K562 (cell line): ENCODE measurements at regions not wholly inside any gene's neighbourhood (a gene's known extent, or its start where the extent isn't known, plus 50 kb on each side); places are given as distances from the start of the nearest gene placed in this dataset.

ENCODE experiments used
- ATAC-seq: fragments of 200-7000 bp; cut with Tn5 transposase; 3 replicates; pipeline ENCODE4 v1.9.1; 2020; ENCODE audit warnings: moderate library complexity
- BruUV-seq: library from RNA; stranded (reverse); fragments of 400-500 nt; replicated peaks from 2 replicates; lab custom pipeline; 2021; lab: Mats Ljungman, UMichigan
- CTCF ChIA-PET: fragments of 300-600 bp; formaldehyde crosslinking; extraction: SDS; loops from one replicate; lab custom pipeline; 2021; ENCODE audit warnings: low intra/inter-chr PET ratio; lab: Yijun Ruan, JAX
- POLR2A ChIA-PET: fragments of 300-600, 350-650 bp; sonication (Branson Sonifier 250); formaldehyde crosslinking; extraction: SDS; loops from one replicate; lab custom pipeline; 2021; ENCODE audit warnings: antibody characterized with exemption, inconsistent platforms; lab: Yijun Ruan, JAX
- DNase-seq, 4 experiments: peaks; one replicate each; pipeline versions ENCODE4 v3.0.0 to v3.0.0-alpha.2; 2011 to 2018; ENCODE audit warnings: low spot score in 3 of 4, mixed read lengths in 3 of 4; ENCODE audit errors: extremely low read depth in 1 of 4
- FAIRE-seq: peaks from 2 replicates; lab custom pipeline; 2011; peaks lifted over from hg19 to GRCh38; lab: Jason Lieb, UNC
- H2AFZ ChIP-seq: 2 replicates; pipeline ENCODE4 v1.6.0; 2011; ENCODE audit warnings: low read depth, low read length, control low read depth, inconsistent platforms
- H3K27ac ChIP-seq: fragments of 200-600 bp; 3 replicates; pipeline ENCODE4 v1.8.0; 2011; ENCODE audit warnings: low read depth, mild to moderate bottlenecking, control low read depth, inconsistent platforms, low read length, moderate library complexity, mixed read lengths; ENCODE audit errors: extremely low read depth
- H3K27me3 ChIP-seq, 2 experiments: fragments of 300-600 bp in 1 of 2; 2 replicates in 1 of 2; 3 replicates in 1 of 2; pipeline versions ENCODE4 v1.6.0 to v1.8.0; 2011; ENCODE audit warnings: inconsistent platforms in 2 of 2, low read length in 2 of 2, mild to moderate bottlenecking in 1 of 2, mixed read lengths in 1 of 2, moderate library complexity in 1 of 2; ENCODE audit not compliant: control insufficient read depth in 2 of 2, insufficient read depth in 2 of 2
- H3K36me3 ChIP-seq: fragments of 300-600 bp; 3 replicates; pipeline ENCODE4 v1.8.0; 2011; ENCODE audit warnings: mild to moderate bottlenecking, low read length, inconsistent platforms; ENCODE audit not compliant: control insufficient read depth, insufficient read depth
- H3K4me1 ChIP-seq, 2 experiments: fragments of 200-600 bp in 1 of 2; replicated peaks in 1 of 2; 2 replicates in 1 of 2; 3 replicates in 1 of 2; pipeline versions ENCODE4 v1.5.1 to v1.8.0; 2011; ENCODE audit warnings: inconsistent platforms in 2 of 2, low read length in 2 of 2, mild to moderate bottlenecking in 1 of 2, mixed read lengths in 1 of 2, moderate library complexity in 1 of 2; ENCODE audit not compliant: control insufficient read depth in 2 of 2, insufficient read depth in 2 of 2
- H3K4me2 ChIP-seq: 2 replicates; pipeline ENCODE4 v1.6.1; 2011; ENCODE audit warnings: low read length, control low read depth, inconsistent platforms, mixed read lengths; ENCODE audit not compliant: insufficient read depth
- H3K4me3 ChIP-seq: fragments of 200-600 bp; sonication (generic), shearing (Covaris generic); 2 replicates; pipeline ENCODE4 v1.5.1; 2016; ENCODE audit warnings: control low read depth, inconsistent platforms
- H3K79me2 ChIP-seq: fragments of 200-600 bp; 3 replicates; pipeline ENCODE4 v1.8.0; 2011; ENCODE audit warnings: low read length, inconsistent platforms; ENCODE audit not compliant: control insufficient read depth, insufficient read depth
- H3K9ac ChIP-seq, 2 experiments: 2 replicates each; pipeline versions ENCODE4 v1.6.0 to v1.6.1; 2011; ENCODE audit warnings: low read depth in 2 of 2, low read length in 2 of 2, control low read depth in 1 of 2, inconsistent platforms in 1 of 2, mild to moderate bottlenecking in 1 of 2, mixed read lengths in 1 of 2; ENCODE audit not compliant: insufficient read depth in 1 of 2
- H3K9me1 ChIP-seq: one replicate; pipeline ENCODE4 v1.6.0; 2011; ENCODE audit warnings: inconsistent platforms, mild to moderate bottlenecking, low read length, moderate library complexity; ENCODE audit not compliant: control insufficient read depth, insufficient read depth
- H3K9me3 ChIP-seq: replicated peaks from 2 replicates; pipeline ENCODE4 v1.5.1; 2011; ENCODE audit warnings: low read depth, low read length, inconsistent platforms; ENCODE audit not compliant: control insufficient read depth, insufficient read depth
- H4K20me1 ChIP-seq: replicated peaks from 2 replicates; pipeline ENCODE4 v1.6.1; 2011; ENCODE audit warnings: low read length, inconsistent platforms, mixed read lengths; ENCODE audit not compliant: control insufficient read depth, insufficient read depth
- C11orf30 ChIP-seq: fragments of 450-650 bp; IDR thresholded peaks from 2 replicates; pipeline ENCODE4 v1.6.1; 2016; ENCODE audit warnings: low read depth, mild to moderate bottlenecking
- CEBPZ ChIP-seq: fragments of 150-350 bp; IDR thresholded peaks from 2 replicates; pipeline ENCODE4 v1.6.1; 2014; ENCODE audit warnings: low read depth, mild to moderate bottlenecking, low read length, borderline replicate concordance
- ELK3 ChIP-seq: fragments of 450-650 bp; formaldehyde crosslinking; IDR thresholded peaks from 2 replicates; pipeline ENCODE4 v1.4.0; 2020; ENCODE audit warnings: mild to moderate bottlenecking
- MAFG ChIP-seq: fragments of 450-650 bp; conservative IDR thresholded peaks from 2 replicates; pipeline ENCODE4 v1.6.1; 2016; ENCODE audit warnings: missing genetic modification characterization, missing compliant biosample characterization
- NCOR1 ChIP-seq: fragments of 450-650 bp; IDR thresholded peaks from 2 replicates; pipeline ENCODE4 v1.6.1; 2016; ENCODE audit warnings: mild to moderate bottlenecking, moderate library complexity
- STAT5B ChIP-seq: fragments of 250-450 bp; sonication (Bioruptor Pico); IDR thresholded peaks from 2 replicates; pipeline ENCODE4 v1.8.0; 2021; ENCODE audit warnings: mild to moderate bottlenecking, inconsistent platforms
- TGIF2 ChIP-seq: sonication (generic); formaldehyde crosslinking; IDR thresholded peaks from 2 replicates; pipeline ENCODE4 v1.8.1; 2022; ENCODE audit warnings: mild to moderate bottlenecking, missing genetic modification reagents, moderate library complexity
- XRCC3 ChIP-seq: fragments of 450-650 bp; IDR thresholded peaks from 2 replicates; pipeline ENCODE4 v1.6.1; 2017; ENCODE audit warnings: mild to moderate bottlenecking, moderate library complexity
- ZBTB12 ChIP-seq: fragments of 250-450 bp; sonication (Bioruptor Pico); IDR thresholded peaks from 2 replicates; pipeline ENCODE4 v1.4.0; 2020
- ZNF239 ChIP-seq: fragments of 250-450 bp; sonication (Bioruptor Pico); IDR thresholded peaks from 2 replicates; pipeline ENCODE4 v1.4.0; 2020; ENCODE audit warnings: mild to moderate bottlenecking
- ZNF316 ChIP-seq: fragments of 450-650 bp; IDR thresholded peaks from 2 replicates; pipeline ENCODE4 v1.6.1; 2016
- ZNF79 ChIP-seq: fragments of 250-450 bp; sonication (Bioruptor Pico); IDR thresholded peaks from 2 replicates; pipeline ENCODE4 v1.4.0; 2020; ENCODE audit warnings: low read depth, mild to moderate bottlenecking, moderate library complexity
- WGBS: fragments of 100-300 bp; shearing (Covaris generic); methylation state at CpG from one replicate; pipeline ENCODE4 v1.1.6; 2016; ENCODE audit warnings: low coverage, mixed read lengths; ENCODE audit not compliant: insufficient coverage; ENCODE audit errors: missing lambda C conversion rate; 5-methylcytosine and 5-hydroxymethylcytosine counted together
- in situ Hi-C: fragments of 300-500 bp; cut with MboI; formaldehyde crosslinking; loops from 4 replicates; pipeline ENCODE4 v1.15.0; 2018; ENCODE audit warnings: inconsistent platforms, mixed read lengths
- intact Hi-C: fragments of 100-400 bp; cut with micrococcal nuclease; formaldehyde crosslinking; loops from 2 replicates; pipeline ENCODE4 v1.14.2; 2022

DNA sequence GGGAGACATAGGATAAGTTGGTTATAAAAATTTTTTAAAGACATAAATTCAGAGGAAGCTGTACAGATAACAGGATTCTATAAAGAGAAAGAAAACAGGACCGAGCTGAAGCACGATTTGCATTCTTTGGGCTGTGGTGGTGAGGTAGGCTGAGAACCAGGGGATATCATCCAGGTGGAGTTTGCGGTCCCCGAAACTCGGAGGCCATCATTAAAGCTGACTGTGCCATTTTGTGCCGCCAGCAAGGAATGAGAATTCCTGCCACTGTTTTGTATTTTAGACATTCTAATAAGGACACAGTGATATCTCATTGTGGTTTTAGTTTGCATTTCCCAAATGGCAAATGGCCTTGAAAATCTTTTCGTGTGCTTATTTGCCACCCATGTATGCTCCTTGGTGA lies 197.9 kb downstream of the IRF8 start:
- DNase-seq (no peak), ATAC-seq (no peak), FAIRE-seq (no peak)
- no peak overlapping the region for H3K4me3 ChIP-seq
- ChIA-PET CTCF (no interaction called here), POLR2A (no interaction called here)
- no peak overlapping the region for H3K9ac ChIP-seq
- H3K9me3 ChIP-seq, result no peaks in the 10 kb centered on the region
- H3K4me2 ChIP-seq, result no peak overlapping the region
- 1% methylated on average over 7 of the region's 7 CpGs for WGBS
- H3K27me3 ChIP-seq, result peaks cover 0 to 45% of the 10 kb centered on the region in 2 experiments; a peak in 3 of 5 replicates
- intact Hi-C loops, result no loop called here
- H3K79me2 ChIP-seq, result no peaks in the 10 kb centered on the region
- H3K4me1 ChIP-seq, result no peaks in the 10 kb centered on the region
- H4K20me1 ChIP-seq, result no peaks in the 10 kb centered on the region; the same call in 1 of the 2 replicates
- no peaks in the 10 kb centered on the region for H3K9me1 ChIP-seq
- in situ Hi-C loops, result no loop called here
- no peak overlapping the region for H2AFZ ChIP-seq
- H3K36me3 ChIP-seq, result no peaks in the 10 kb centered on the region
- TF ChIP-seq C11orf30 (peak; percentile 28; the same call in 1 of the 2 replicates), ZNF316 (peak; percentile 46), MAFG (0 out of 2 replicates have a peak, but pooled peaks have one; percentile 15), ZNF79 (CRISPR knock-in tag) (no peak)
- TF ChIP-seq, all 486 proteins: peak for 3
- no peak overlapping the region for H3K27ac ChIP-seq
- BruUV-seq, result no TSS peak

DNA sequence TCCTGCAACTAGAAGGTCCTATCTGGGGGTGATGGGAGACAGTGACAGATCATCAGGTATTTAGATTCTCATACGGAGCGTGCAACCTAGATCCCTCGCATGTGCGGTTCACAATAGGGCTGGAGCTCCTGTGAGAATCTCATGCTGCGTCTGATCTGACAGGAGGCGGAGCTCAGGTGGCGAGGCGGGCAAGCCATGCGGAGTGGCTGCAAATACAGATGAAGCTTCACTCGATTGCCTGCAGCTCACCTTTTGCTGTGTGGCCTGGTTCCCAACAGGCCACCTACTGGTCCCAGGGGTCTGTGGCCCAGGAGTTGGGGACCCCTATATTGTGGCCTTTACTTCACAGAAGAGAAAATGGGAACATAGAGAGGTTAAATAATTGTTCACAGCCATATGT lies 200.4 kb downstream of the IRF8 start:
- H3K36me3 ChIP-seq, result no peaks in the 10 kb centered on the region
- H3K4me1 ChIP-seq, result no peaks in the 10 kb centered on the region
- H3K27me3 ChIP-seq, result peaks cover 0 to 30% of the 10 kb centered on the region in 2 experiments; a peak in 3 of 5 replicates
- no peaks in the 10 kb centered on the region for H4K20me1 ChIP-seq
- no peak overlapping the region for H3K4me3 ChIP-seq
- no peak overlapping the region for H3K9ac ChIP-seq
- FAIRE-seq (no peak), ATAC-seq (no peak), DNase-seq (no peak)
- intact Hi-C loops, result no loop called here
- no peaks in the 10 kb centered on the region for H3K9me3 ChIP-seq
- ChIA-PET POLR2A (no interaction called here), CTCF (no interaction called here)
- no peak overlapping the region for H2AFZ ChIP-seq
- in situ Hi-C loops, result no loop called here
- BruUV-seq, result no TSS peak
- WGBS, result 0% methylated on average over 10 of the region's 10 CpGs
- no peaks in the 10 kb centered on the region for H3K9me1 ChIP-seq
- H3K27ac ChIP-seq, result no peak overlapping the region
- no peaks in the 10 kb centered on the region for H3K79me2 ChIP-seq
- H3K4me2 ChIP-seq, result no peak overlapping the region
- TF ChIP-seq TGIF2 (CRISPR knock-in tag), result no peak
- TF ChIP-seq ZNF239 (CRISPR knock-in tag), result no peak
- no peak for TF ChIP-seq ZBTB12 (CRISPR knock-in tag)
- no peak for TF ChIP-seq CEBPZ
- TF ChIP-seq NCOR1, result no peak
- TF ChIP-seq ELK3 (CRISPR knock-in tag), result no peak
- no peak for TF ChIP-seq STAT5B
- no peak for TF ChIP-seq XRCC3
